Astrocyte (in vitro differentiated cells and primary cell): ENCODE measurements at regions not wholly inside any gene's neighbourhood (a gene's known extent, or its start where the extent isn't known, plus 50 kb on each side); places are given as distances from the start of the nearest gene placed in this dataset.
A peak's percentile ranks its signal among the peaks of the same experiment; 100 is the strongest.

ENCODE experiments used
- DNase-seq: peaks from one replicate; pipeline ENCODE4 v3.0.0-alpha.2; 2010; ENCODE audit warnings: low read depth
- FAIRE-seq: peaks from 2 replicates; lab custom pipeline; 2011; peaks lifted over from hg19 to GRCh38; lab: Jason Lieb, UNC
- H2AFZ ChIP-seq: 2 replicates; pipeline ENCODE4 v1.6.0; 2012; ENCODE audit warnings: low read depth, low read length, inconsistent platforms
- H3K27ac ChIP-seq: 2 replicates; pipeline ENCODE4 v1.5.1; 2011; ENCODE audit warnings: low read depth, low read length, inconsistent platforms
- H3K27me3 ChIP-seq: 2 replicates; pipeline ENCODE4 v1.6.0; 2011; ENCODE audit warnings: low read length, inconsistent platforms; ENCODE audit not compliant: insufficient read depth
- H3K36me3 ChIP-seq: 2 replicates; pipeline ENCODE4 v1.5.1; 2011; ENCODE audit warnings: low read length, inconsistent platforms; ENCODE audit not compliant: insufficient read depth
- H3K4me1 ChIP-seq: 2 replicates; pipeline ENCODE4 v1.5.1; 2011; ENCODE audit warnings: low read length, inconsistent platforms; ENCODE audit not compliant: insufficient read depth
- H3K4me2 ChIP-seq: 2 replicates; pipeline ENCODE4 v1.6.0; 2012; ENCODE audit warnings: low read length, inconsistent platforms
- H3K4me3 ChIP-seq: 2 replicates; pipeline ENCODE4 v1.5.1; 2011; ENCODE audit warnings: low read depth, mild to moderate bottlenecking, low read length, inconsistent platforms; ENCODE audit not compliant: insufficient read depth
- H3K79me2 ChIP-seq: 2 replicates; pipeline ENCODE4 v1.6.0; 2012; ENCODE audit warnings: mild to moderate bottlenecking, low read length, inconsistent platforms; ENCODE audit not compliant: insufficient read depth
- H3K9ac ChIP-seq: 2 replicates; pipeline ENCODE4 v1.6.0; 2012; ENCODE audit warnings: mild to moderate bottlenecking, low read length, inconsistent platforms
- H3K9me3 ChIP-seq: 2 replicates; pipeline ENCODE4 v1.5.1; 2012; ENCODE audit warnings: low read depth, mild to moderate bottlenecking, low read length, inconsistent platforms; ENCODE audit not compliant: insufficient read depth
- H4K20me1 ChIP-seq: 2 replicates; pipeline ENCODE4 v1.6.0; 2012; ENCODE audit warnings: low read length, inconsistent platforms; ENCODE audit not compliant: insufficient read depth
- H3K27ac Mint-ChIP-seq: one replicate; pipeline ENCODE4 v1.8.0; 2021; ENCODE audit warnings: mild to moderate bottlenecking, mixed read lengths; ENCODE audit not compliant: unreplicated experiment
- H3K27me3 Mint-ChIP-seq: one replicate; pipeline ENCODE4 v1.8.0; 2021; ENCODE audit warnings: low read depth, mixed read lengths; ENCODE audit not compliant: unreplicated experiment
- H3K36me3 Mint-ChIP-seq: one replicate; pipeline ENCODE4 v1.8.0; 2021; ENCODE audit warnings: low read depth, mixed read lengths; ENCODE audit not compliant: unreplicated experiment
- H3K4me1 Mint-ChIP-seq: one replicate; pipeline ENCODE4 v1.8.0; 2021; ENCODE audit warnings: low read depth, mixed read lengths; ENCODE audit not compliant: unreplicated experiment
- H3K4me3 Mint-ChIP-seq: one replicate; pipeline ENCODE4 v1.8.0; 2021; ENCODE audit warnings: mild to moderate bottlenecking, moderate library complexity, mixed read lengths; ENCODE audit not compliant: unreplicated experiment
- H3K9me3 Mint-ChIP-seq: one replicate; pipeline ENCODE4 v1.8.0; 2021; ENCODE audit warnings: mild to moderate bottlenecking, mixed read lengths; ENCODE audit not compliant: unreplicated experiment
- EZH2 ChIP-seq: IDR thresholded peaks from 2 replicates; pipeline ENCODE4 v1.6.1; 2012; ENCODE audit warnings: mild to moderate bottlenecking, low read length, inconsistent platforms; ENCODE audit not compliant: insufficient read depth
- TF ChIP-seq, protein P1 (sequence below): IDR thresholded peaks from 2 replicates; pipeline ENCODE4 v1.5.1; 2011; ENCODE audit warnings: low read depth, mild to moderate bottlenecking, inconsistent platforms, low read length, moderate library complexity; ENCODE audit not compliant: insufficient read depth

- TF ChIP-seq, protein P1, sequence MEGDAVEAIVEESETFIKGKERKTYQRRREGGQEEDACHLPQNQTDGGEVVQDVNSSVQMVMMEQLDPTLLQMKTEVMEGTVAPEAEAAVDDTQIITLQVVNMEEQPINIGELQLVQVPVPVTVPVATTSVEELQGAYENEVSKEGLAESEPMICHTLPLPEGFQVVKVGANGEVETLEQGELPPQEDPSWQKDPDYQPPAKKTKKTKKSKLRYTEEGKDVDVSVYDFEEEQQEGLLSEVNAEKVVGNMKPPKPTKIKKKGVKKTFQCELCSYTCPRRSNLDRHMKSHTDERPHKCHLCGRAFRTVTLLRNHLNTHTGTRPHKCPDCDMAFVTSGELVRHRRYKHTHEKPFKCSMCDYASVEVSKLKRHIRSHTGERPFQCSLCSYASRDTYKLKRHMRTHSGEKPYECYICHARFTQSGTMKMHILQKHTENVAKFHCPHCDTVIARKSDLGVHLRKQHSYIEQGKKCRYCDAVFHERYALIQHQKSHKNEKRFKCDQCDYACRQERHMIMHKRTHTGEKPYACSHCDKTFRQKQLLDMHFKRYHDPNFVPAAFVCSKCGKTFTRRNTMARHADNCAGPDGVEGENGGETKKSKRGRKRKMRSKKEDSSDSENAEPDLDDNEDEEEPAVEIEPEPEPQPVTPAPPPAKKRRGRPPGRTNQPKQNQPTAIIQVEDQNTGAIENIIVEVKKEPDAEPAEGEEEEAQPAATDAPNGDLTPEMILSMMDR, result no peak
- TF ChIP-seq EZH2, result no peak
- DNase-seq, result peak; percentile 55
- no peaks in the 10 kb centered on the region for H3K9me3 ChIP-seq
- H3K36me3 ChIP-seq, result no peaks in the 10 kb centered on the region
- H3K79me2 ChIP-seq, result no peaks in the 10 kb centered on the region
- H4K20me1 ChIP-seq, result no peaks in the 10 kb centered on the region
- H3K4me1 ChIP-seq, result no peaks in the 10 kb centered on the region
- H3K27ac Mint-ChIP-seq, result no peak overlapping the region
- FAIRE-seq, result no peak
- H3K4me3 ChIP-seq, result no peak overlapping the region
- no peaks in the 10 kb centered on the region for H3K36me3 Mint-ChIP-seq
- H3K27ac ChIP-seq, result peak overlapping the region; percentile 11
- H3K4me1 Mint-ChIP-seq, result peaks cover 3% of the 10 kb centered on the region
- H3K4me3 Mint-ChIP-seq, result no peak overlapping the region
- H2AFZ ChIP-seq, result no peak overlapping the region
- no peaks in the 10 kb centered on the region for H3K27me3 Mint-ChIP-seq
- H3K4me2 ChIP-seq, result no peak overlapping the region
- no peaks in the 10 kb centered on the region for H3K9me3 Mint-ChIP-seq
- no peak overlapping the region for H3K9ac ChIP-seq
- no peaks in the 10 kb centered on the region for H3K27me3 ChIP-seq
Observed at GRCh38 chr3:104768886-104769285, 597.8 kb upstream of the ALCAM start.

DNA sequence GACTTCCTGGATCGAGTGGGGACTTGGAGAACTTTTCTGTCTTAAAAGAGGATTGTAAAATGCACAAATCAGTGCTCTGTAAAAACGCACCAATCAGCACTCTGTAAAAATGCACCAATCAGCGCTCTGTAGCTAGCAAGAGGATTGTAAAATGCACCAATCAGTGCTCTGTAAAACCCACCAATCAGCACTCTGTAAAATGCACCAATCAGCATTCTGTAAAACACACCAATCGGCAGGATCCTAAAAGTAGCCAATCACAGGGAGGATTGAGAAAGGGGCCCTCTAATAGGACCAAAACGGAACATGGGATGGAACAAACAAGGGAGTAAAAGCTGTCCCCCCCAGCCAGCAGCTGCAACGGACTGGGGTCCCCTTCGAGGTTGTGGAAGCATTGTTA is 587.4 kb upstream of the ALCAM start:
- no peak for TF ChIP-seq EZH2
- TF ChIP-seq, protein P1, result no peak
- H3K9ac ChIP-seq, result no peak overlapping the region
- no peaks in the 10 kb centered on the region for H4K20me1 ChIP-seq
- H3K4me3 ChIP-seq, result no peak overlapping the region
- no peaks in the 10 kb centered on the region for H3K4me1 Mint-ChIP-seq
- no peaks in the 10 kb centered on the region for H3K36me3 Mint-ChIP-seq
- no peak overlapping the region for H2AFZ ChIP-seq
- H3K4me2 ChIP-seq, result no peak overlapping the region
- H3K27me3 Mint-ChIP-seq, result no peaks in the 10 kb centered on the region
- H3K9me3 ChIP-seq, result no peaks in the 10 kb centered on the region
- no peaks in the 10 kb centered on the region for H3K27me3 ChIP-seq
- no peak overlapping the region for H3K27ac Mint-ChIP-seq
- H3K4me1 ChIP-seq, result no peaks in the 10 kb centered on the region
- FAIRE-seq, result no peak
- no peaks in the 10 kb centered on the region for H3K9me3 Mint-ChIP-seq
- H3K79me2 ChIP-seq, result no peaks in the 10 kb centered on the region
- DNase-seq, result no peak
- no peak overlapping the region for H3K4me3 Mint-ChIP-seq
- H3K27ac ChIP-seq, result no peak overlapping the region
- no peaks in the 10 kb centered on the region for H3K36me3 ChIP-seq

GRCh38 chr3:104781112-104781511 is 585.6 kb upstream of the ALCAM start:
- DNase-seq (no peak), FAIRE-seq (no peak)
- no peak overlapping the region for H3K27ac Mint-ChIP-seq
- Histone ChIP-seq H3K4me3 (no peak overlapping the region), H3K4me2 (no peak overlapping the region), H3K9me3 (no peaks in the 10 kb centered on the region), H3K79me2 (no peaks in the 10 kb centered on the region), H3K27ac (no peak overlapping the region), H3K36me3 (no peaks in the 10 kb centered on the region), H3K27me3 (no peaks in the 10 kb centered on the region), H3K9ac (no peak overlapping the region), H3K4me1 (no peaks in the 10 kb centered on the region), H2AFZ (no peak overlapping the region), H4K20me1 (no peaks in the 10 kb centered on the region)
- no peaks in the 10 kb centered on the region for H3K27me3 Mint-ChIP-seq
- TF ChIP-seq EZH2, result no peak
- TF ChIP-seq, protein P1, result no peak
- H3K36me3 Mint-ChIP-seq, result no peaks in the 10 kb centered on the region
- no peaks in the 10 kb centered on the region for H3K9me3 Mint-ChIP-seq
- H3K4me3 Mint-ChIP-seq, result no peak overlapping the region
- H3K4me1 Mint-ChIP-seq, result peaks cover 9% of the 10 kb centered on the region
